PFSK-1 (cell line): ENCODE measurements at regions not wholly inside any gene's neighbourhood (a gene's known extent, or its start where the extent isn't known, plus 50 kb on each side); places are given as distances from the start of the nearest gene placed in this dataset.

Experiments used
- FOXP2 ChIP-seq: optimal IDR thresholded peaks from 2 replicates; pipeline ENCODE3; 2011; ENCODE audit warnings: borderline replicate concordance, control low read depth, inconsistent platforms; ENCODE audit not compliant: insufficient read depth; ENCODE audit errors: extremely low read length, extremely low read depth
- POLR2AphosphoS5 ChIP-seq: IDR thresholded peaks from 2 replicates; pipeline ENCODE4 v1.6.1; 2012; ENCODE audit warnings: low read depth, mild to moderate bottlenecking, control low read depth, low read length, moderate library complexity
- SIN3A ChIP-seq: IDR thresholded peaks from 2 replicates; pipeline ENCODE4 v1.6.1; 2012; ENCODE audit warnings: mild to moderate bottlenecking, low read length, moderate library complexity, borderline replicate concordance; ENCODE audit not compliant: insufficient read depth
- TAF1 ChIP-seq: IDR thresholded peaks from 2 replicates; pipeline ENCODE4 v1.6.1; 2012; ENCODE audit warnings: low read length, control low read depth, borderline replicate concordance; ENCODE audit not compliant: insufficient read depth
- TF ChIP-seq, protein P1 (sequence below), 2 experiments: IDR thresholded peaks; 2 replicates each; pipeline versions ENCODE4 v1.6.1 to v1.8.0; 2011 to 2012; ENCODE audit warnings: low read depth in 2 of 2, low read length in 2 of 2, control low read depth in 1 of 2, inconsistent platforms in 1 of 2, mild to moderate bottlenecking in 1 of 2, moderate library complexity in 1 of 2; ENCODE audit not compliant: insufficient read depth in 1 of 2

DNA sequence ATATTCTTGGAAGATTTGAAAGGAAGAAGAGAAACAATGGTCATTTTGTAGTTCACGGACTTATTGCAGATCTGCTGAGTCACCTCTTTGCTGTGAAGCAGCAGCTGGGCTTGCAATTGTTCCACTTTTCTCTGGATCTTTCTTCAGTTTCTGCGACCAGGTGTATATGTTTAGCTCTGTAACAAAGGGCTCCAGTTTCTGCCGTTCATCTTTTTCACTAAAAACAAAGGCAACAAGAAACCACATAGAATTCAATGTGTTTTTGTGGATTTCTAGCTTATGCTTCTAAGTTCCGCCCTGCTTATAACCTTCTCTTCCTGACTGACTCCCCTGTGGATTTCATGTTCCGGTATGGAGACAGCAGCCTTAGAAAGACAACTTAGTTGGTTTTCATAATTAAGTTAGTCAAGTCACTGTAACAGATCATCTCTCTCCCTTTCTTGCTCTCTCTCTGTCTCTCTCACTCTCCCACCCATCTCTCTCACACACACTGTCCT is 121.6 kb upstream of the EPHA5 start:
- TF ChIP-seq FOXP2 (no peak), POLR2AphosphoS5 (no peak), TAF1 (no peak), SIN3A (no peak)
- TF ChIP-seq, protein P1, sequence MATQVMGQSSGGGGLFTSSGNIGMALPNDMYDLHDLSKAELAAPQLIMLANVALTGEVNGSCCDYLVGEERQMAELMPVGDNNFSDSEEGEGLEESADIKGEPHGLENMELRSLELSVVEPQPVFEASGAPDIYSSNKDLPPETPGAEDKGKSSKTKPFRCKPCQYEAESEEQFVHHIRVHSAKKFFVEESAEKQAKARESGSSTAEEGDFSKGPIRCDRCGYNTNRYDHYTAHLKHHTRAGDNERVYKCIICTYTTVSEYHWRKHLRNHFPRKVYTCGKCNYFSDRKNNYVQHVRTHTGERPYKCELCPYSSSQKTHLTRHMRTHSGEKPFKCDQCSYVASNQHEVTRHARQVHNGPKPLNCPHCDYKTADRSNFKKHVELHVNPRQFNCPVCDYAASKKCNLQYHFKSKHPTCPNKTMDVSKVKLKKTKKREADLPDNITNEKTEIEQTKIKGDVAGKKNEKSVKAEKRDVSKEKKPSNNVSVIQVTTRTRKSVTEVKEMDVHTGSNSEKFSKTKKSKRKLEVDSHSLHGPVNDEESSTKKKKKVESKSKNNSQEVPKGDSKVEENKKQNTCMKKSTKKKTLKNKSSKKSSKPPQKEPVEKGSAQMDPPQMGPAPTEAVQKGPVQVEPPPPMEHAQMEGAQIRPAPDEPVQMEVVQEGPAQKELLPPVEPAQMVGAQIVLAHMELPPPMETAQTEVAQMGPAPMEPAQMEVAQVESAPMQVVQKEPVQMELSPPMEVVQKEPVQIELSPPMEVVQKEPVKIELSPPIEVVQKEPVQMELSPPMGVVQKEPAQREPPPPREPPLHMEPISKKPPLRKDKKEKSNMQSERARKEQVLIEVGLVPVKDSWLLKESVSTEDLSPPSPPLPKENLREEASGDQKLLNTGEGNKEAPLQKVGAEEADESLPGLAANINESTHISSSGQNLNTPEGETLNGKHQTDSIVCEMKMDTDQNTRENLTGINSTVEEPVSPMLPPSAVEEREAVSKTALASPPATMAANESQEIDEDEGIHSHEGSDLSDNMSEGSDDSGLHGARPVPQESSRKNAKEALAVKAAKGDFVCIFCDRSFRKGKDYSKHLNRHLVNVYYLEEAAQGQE (IDR thresholded peaks at IDR 0.05; ENCODE audit: insufficient read depth in 1 of 2, low read depth in 2 of 2, low read length in 2 of 2), result no peak

- TF ChIP-seq SIN3A, result no peak
- TF ChIP-seq TAF1, result no peak
- no peak for TF ChIP-seq FOXP2
- TF ChIP-seq, protein P1 (IDR thresholded peaks at IDR 0.05; ENCODE audit: insufficient read depth in 1 of 2, low read depth in 2 of 2, low read length in 2 of 2), result no peak
- TF ChIP-seq POLR2AphosphoS5, result no peak
These were observed 121.0 kb upstream of the EPHA5 start for GRCh38 chr4:65791111-65791811.

- no peak for TF ChIP-seq POLR2AphosphoS5
- TF ChIP-seq FOXP2, result no peak
- no peak for TF ChIP-seq SIN3A
- TF ChIP-seq, protein P1 (IDR thresholded peaks at IDR 0.05; ENCODE audit: insufficient read depth in 1 of 2, low read depth in 2 of 2, low read length in 2 of 2), result no peak
- no peak for TF ChIP-seq TAF1
These were observed 119.5 kb upstream of the EPHA5 start for GRCh38 chr4:65789805-65790204.

DNA sequence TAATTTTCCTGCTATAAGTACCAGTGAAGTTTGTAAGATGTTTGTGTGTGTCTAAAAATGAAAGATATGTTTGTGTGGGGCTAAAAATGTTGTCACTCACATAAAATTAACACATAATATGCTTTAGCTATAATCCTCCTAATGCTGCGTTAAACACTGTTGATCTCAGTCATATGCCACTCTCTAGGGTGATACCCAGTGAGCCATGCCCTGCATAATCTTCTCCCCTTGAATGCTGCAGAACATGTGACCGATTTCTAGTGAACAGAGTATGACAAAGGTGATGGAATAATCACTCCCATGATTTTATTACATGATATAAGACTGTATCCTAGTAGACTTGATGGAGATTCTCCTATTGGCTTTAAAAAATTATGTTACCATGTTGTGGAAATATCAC is 119.1 kb upstream of the EPHA5 start:
- TF ChIP-seq POLR2AphosphoS5, result no peak
- no peak for TF ChIP-seq SIN3A
- no peak for TF ChIP-seq TAF1
- no peak for TF ChIP-seq FOXP2
- TF ChIP-seq, protein P1 (IDR thresholded peaks at IDR 0.05; ENCODE audit: insufficient read depth in 1 of 2, low read depth in 2 of 2, low read length in 2 of 2), result no peak
